H9 (cell line): ENCODE measurements at regions not wholly inside any gene's neighbourhood (a gene's known extent, or its start where the extent isn't known, plus 50 kb on each side); places are given as distances from the start of the nearest gene placed in this dataset.
A peak's percentile ranks its signal among the peaks of the same experiment; 100 is the strongest.

Experiments used
- DNase-seq: peaks from one replicate; pipeline ENCODE4 v3.0.0-alpha.2; 2017
- H2AFZ ChIP-seq: one replicate; pipeline ENCODE4 v1.6.1; 2013; ENCODE audit warnings: mild to moderate bottlenecking, low read length, control low read depth, moderate library complexity
- H2AK5ac ChIP-seq: 2 replicates; pipeline ENCODE4 v1.6.1; 2013; ENCODE audit warnings: low read length, control low read depth, mixed read lengths; ENCODE audit not compliant: insufficient read length
- H2BK120ac ChIP-seq: one replicate; pipeline ENCODE4 v1.6.1; 2013; ENCODE audit warnings: low read depth, mild to moderate bottlenecking, low read length, control low read depth, inconsistent platforms; ENCODE audit not compliant: poor library complexity, severe bottlenecking
- H2BK12ac ChIP-seq: 2 replicates; pipeline ENCODE4 v1.6.1; 2013; ENCODE audit warnings: low read length, control low read depth, mixed read lengths, low read depth; ENCODE audit not compliant: insufficient read length
- H2BK15ac ChIP-seq: 2 replicates; pipeline ENCODE4 v1.6.1; 2013; ENCODE audit warnings: low read depth, low read length, control low read depth
- H2BK20ac ChIP-seq: one replicate; pipeline ENCODE4 v1.6.1; 2013; ENCODE audit warnings: low read depth, mild to moderate bottlenecking, low read length, control low read depth, inconsistent platforms; ENCODE audit not compliant: poor library complexity, severe bottlenecking
- H2BK5ac ChIP-seq: 2 replicates; pipeline ENCODE4 v1.6.1; 2013; ENCODE audit warnings: low read length, control low read depth, mixed read lengths; ENCODE audit not compliant: insufficient read length
- H3K14ac ChIP-seq: 2 replicates; pipeline ENCODE4 v1.6.1; 2013; ENCODE audit warnings: low read length, control low read depth; ENCODE audit not compliant: insufficient read depth
- H3K18ac ChIP-seq: 2 replicates; pipeline ENCODE4 v1.6.1; 2013; ENCODE audit warnings: low read depth, mild to moderate bottlenecking, mixed read lengths, low read length, control low read depth; ENCODE audit not compliant: insufficient read length
- H3K23ac ChIP-seq: 2 replicates; pipeline ENCODE4 v1.6.1; 2013; ENCODE audit warnings: low read length, control low read depth, mixed read lengths, low read depth; ENCODE audit not compliant: insufficient read length
- H3K23me2 ChIP-seq: 2 replicates; pipeline ENCODE4 v1.6.1; 2013; ENCODE audit warnings: low read depth, mild to moderate bottlenecking, mixed read lengths, low read length, control low read depth; ENCODE audit not compliant: insufficient read length, poor library complexity, severe bottlenecking
- H3K27ac ChIP-seq: 2 replicates; pipeline ENCODE4 v1.5.1; 2013; ENCODE audit warnings: low read length, control low read depth, mixed read lengths, low read depth; ENCODE audit not compliant: insufficient read length
- H3K27me3 ChIP-seq: 2 replicates; pipeline ENCODE4 v1.6.1; 2013; ENCODE audit warnings: low read length, control low read depth, inconsistent platforms; ENCODE audit not compliant: insufficient read depth
- H3K4ac ChIP-seq: 2 replicates; pipeline ENCODE4 v1.6.1; 2013; ENCODE audit warnings: low read depth, mild to moderate bottlenecking, control low read depth, inconsistent platforms, low read length, moderate library complexity
- H3K4me1 ChIP-seq: 2 replicates; pipeline ENCODE4 v1.6.1; 2013; ENCODE audit warnings: low read length, control low read depth, inconsistent platforms; ENCODE audit not compliant: insufficient read depth
- H3K4me2 ChIP-seq: 2 replicates; pipeline ENCODE4 v1.6.1; 2013; ENCODE audit warnings: low read length, control low read depth, mixed read lengths; ENCODE audit not compliant: insufficient read length, insufficient read depth
- H3K56ac ChIP-seq: 2 replicates; pipeline ENCODE4 v1.6.1; 2013; ENCODE audit warnings: low read depth, mild to moderate bottlenecking, mixed read lengths, low read length, control low read depth; ENCODE audit not compliant: insufficient read length
- H3K79me1 ChIP-seq: 2 replicates; pipeline ENCODE4 v1.6.1; 2013; ENCODE audit warnings: low read depth, mild to moderate bottlenecking, moderate library complexity, low read length, control low read depth, inconsistent platforms; ENCODE audit not compliant: insufficient read depth, poor library complexity, severe bottlenecking
- H3K79me2 ChIP-seq: 2 replicates; pipeline ENCODE4 v1.6.1; 2013; ENCODE audit warnings: low read length, control low read depth, inconsistent platforms; ENCODE audit not compliant: insufficient read depth
- H3K9ac ChIP-seq: 2 replicates; pipeline ENCODE4 v1.6.1; 2013; ENCODE audit warnings: low read length, control low read depth, mixed read lengths; ENCODE audit not compliant: insufficient read length; ENCODE audit errors: extremely low read depth
- H3K9me3 ChIP-seq: one replicate; pipeline ENCODE4 v1.6.1; 2013; ENCODE audit warnings: low read depth, low read length, inconsistent platforms; ENCODE audit not compliant: control insufficient read depth
- H3T11ph ChIP-seq: one replicate; pipeline ENCODE4 v1.6.1; 2013; ENCODE audit warnings: mild to moderate bottlenecking, low read length, control low read depth, inconsistent platforms
- H4K20me1 ChIP-seq: one replicate; pipeline ENCODE4 v1.6.1; 2013; ENCODE audit not compliant: control insufficient read depth, insufficient read length, insufficient read depth
- H4K5ac ChIP-seq: 2 replicates; pipeline ENCODE4 v1.6.1; 2013; ENCODE audit warnings: low read depth, mild to moderate bottlenecking, mixed read lengths, low read length, control low read depth; ENCODE audit not compliant: insufficient read length
- H4K8ac ChIP-seq: replicated peaks from 2 replicates; pipeline ENCODE4 v1.6.1; 2013; ENCODE audit warnings: low read length, control low read depth, mixed read lengths, low read depth; ENCODE audit not compliant: insufficient read length
- H4K91ac ChIP-seq: 2 replicates; pipeline ENCODE4 v1.6.1; 2013; ENCODE audit warnings: low read depth, mild to moderate bottlenecking, moderate library complexity, mixed read lengths, low read length, control low read depth; ENCODE audit not compliant: insufficient read length
- H3K27ac Mint-ChIP-seq, 3 experiments: 2 replicates in 2 of 3; 3 replicates in 1 of 3; pipeline ENCODE4 v1.8.0; 2020 to 2021; ENCODE audit warnings: mixed read lengths in 3 of 3, mild to moderate bottlenecking in 1 of 3, moderate library complexity in 1 of 3
- H3K27me3 Mint-ChIP-seq: 2 replicates; pipeline ENCODE4 v1.8.0; 2021; ENCODE audit warnings: low read depth, mild to moderate bottlenecking, moderate library complexity, mixed read lengths
- H3K36me3 Mint-ChIP-seq, 3 experiments: 2 replicates in 2 of 3; 3 replicates in 1 of 3; pipeline ENCODE4 v1.8.0; 2020 to 2021; ENCODE audit warnings: low read depth in 3 of 3, mixed read lengths in 3 of 3; ENCODE audit not compliant: insufficient read depth in 1 of 3
- H3K4me1 Mint-ChIP-seq, 2 experiments: 2 replicates each; pipeline ENCODE4 v1.8.0; 2020; ENCODE audit warnings: mixed read lengths in 2 of 2
- H3K4me3 Mint-ChIP-seq, 2 experiments: 2 replicates in 1 of 2; 3 replicates in 1 of 2; pipeline ENCODE4 v1.8.0; 2020 to 2021; ENCODE audit warnings: mild to moderate bottlenecking in 2 of 2, mixed read lengths in 2 of 2, moderate library complexity in 1 of 2
- H3K9me3 Mint-ChIP-seq, 2 experiments: 2 replicates in 1 of 2; 3 replicates in 1 of 2; pipeline ENCODE4 v1.8.0; 2020; ENCODE audit warnings: mild to moderate bottlenecking in 2 of 2, mixed read lengths in 2 of 2, moderate library complexity in 1 of 2
- CTCF ChIP-seq: fragments of 200-600 bp; sonication (generic); conservative IDR thresholded peaks from 3 replicates; pipeline ENCODE4 v1.8.0; 2021; ENCODE audit warnings: antibody characterized with exemption, mild to moderate bottlenecking
- WGBS: extraction: QIAGEN DNeasy Blood & Tissue Kit; methylation state at CpG from one replicate; pipeline ENCODE4 v1.1.7; 2013; ENCODE audit warnings: missing lambda C conversion rate, low lambda C conversion rate, mixed read lengths; ENCODE audit not compliant: insufficient read length; ENCODE audit errors: extremely low coverage; 5-methylcytosine and 5-hydroxymethylcytosine counted together

GRCh38 chr1:81738875-81739274, 61.9 kb upstream of the ADGRL2 start:
- H2BK15ac ChIP-seq = no peak overlapping the region
- H4K5ac ChIP-seq = no peak overlapping the region
- no peak overlapping the region for H2BK20ac ChIP-seq
- no peak overlapping the region for H3K4me3 Mint-ChIP-seq
- H2BK5ac ChIP-seq = no peak overlapping the region
- H4K8ac ChIP-seq = no peak overlapping the region
- no peak overlapping the region for H2BK12ac ChIP-seq
- H2AK5ac ChIP-seq = no peak overlapping the region
- no peaks in the 10 kb centered on the region; a peak in 1 of 5 replicates for H3K9me3 Mint-ChIP-seq
- no peaks in the 10 kb centered on the region for H3K4me1 ChIP-seq
- H3K79me2 ChIP-seq = no peaks in the 10 kb centered on the region
- H4K91ac ChIP-seq = no peak overlapping the region
- H2AFZ ChIP-seq = no peak overlapping the region
- no peak overlapping the region for H3K27ac ChIP-seq
- H3K79me1 ChIP-seq = no peaks in the 10 kb centered on the region
- H3K56ac ChIP-seq = no peak overlapping the region
- no peak overlapping the region for H3K4ac ChIP-seq
- no peaks in the 10 kb centered on the region for H3K27me3 ChIP-seq
- no peak overlapping the region for H3K4me2 ChIP-seq
- H3K27ac Mint-ChIP-seq = peak overlapping the region in 1 of 3 experiments; percentile 5; a peak in 1 of 7 replicates
- H3K27me3 Mint-ChIP-seq = peaks cover 3% of the 10 kb centered on the region
- H3K9me3 ChIP-seq = no peaks in the 10 kb centered on the region
- no peak for DNase-seq
- no peaks in the 10 kb centered on the region for H3K23me2 ChIP-seq
- H2BK120ac ChIP-seq = no peak overlapping the region
- no peaks in the 10 kb centered on the region for H3K36me3 Mint-ChIP-seq
- H3K9ac ChIP-seq = no peak overlapping the region
- H4K20me1 ChIP-seq = no peaks in the 10 kb centered on the region
- no CpG with 5 or more reads among the region's 1 CpG for WGBS
- H3K4me1 Mint-ChIP-seq = peaks cover 6 to 8% of the 10 kb centered on the region in 2 experiments
- H3K18ac ChIP-seq = no peak overlapping the region
- TF ChIP-seq CTCF = no peak
- no peak overlapping the region for H3K14ac ChIP-seq
- no peak overlapping the region for H3K23ac ChIP-seq
- H3T11ph ChIP-seq = no peak overlapping the region
